Activated CD4-positive, alpha-beta T cell treated with anti-CD3 and anti-CD28 coated beads, Interleukin-2, amount 50 U/mL, for 16 hours (primary cell): ENCODE measurements at regions not wholly inside any gene's neighbourhood (a gene's known extent, or its start where the extent isn't known, plus 50 kb on each side); places are given as distances from the start of the nearest gene placed in this dataset.
"Not testable (repeated sequence)": the region's sequence is repeated elsewhere in the genome, so short reads cannot be mapped to it uniquely, and the experiment has no call there.

Experiments used
- DNase-seq: peaks from one replicate; pipeline ENCODE4 v3.0.0-alpha.2; 2020

DNA sequence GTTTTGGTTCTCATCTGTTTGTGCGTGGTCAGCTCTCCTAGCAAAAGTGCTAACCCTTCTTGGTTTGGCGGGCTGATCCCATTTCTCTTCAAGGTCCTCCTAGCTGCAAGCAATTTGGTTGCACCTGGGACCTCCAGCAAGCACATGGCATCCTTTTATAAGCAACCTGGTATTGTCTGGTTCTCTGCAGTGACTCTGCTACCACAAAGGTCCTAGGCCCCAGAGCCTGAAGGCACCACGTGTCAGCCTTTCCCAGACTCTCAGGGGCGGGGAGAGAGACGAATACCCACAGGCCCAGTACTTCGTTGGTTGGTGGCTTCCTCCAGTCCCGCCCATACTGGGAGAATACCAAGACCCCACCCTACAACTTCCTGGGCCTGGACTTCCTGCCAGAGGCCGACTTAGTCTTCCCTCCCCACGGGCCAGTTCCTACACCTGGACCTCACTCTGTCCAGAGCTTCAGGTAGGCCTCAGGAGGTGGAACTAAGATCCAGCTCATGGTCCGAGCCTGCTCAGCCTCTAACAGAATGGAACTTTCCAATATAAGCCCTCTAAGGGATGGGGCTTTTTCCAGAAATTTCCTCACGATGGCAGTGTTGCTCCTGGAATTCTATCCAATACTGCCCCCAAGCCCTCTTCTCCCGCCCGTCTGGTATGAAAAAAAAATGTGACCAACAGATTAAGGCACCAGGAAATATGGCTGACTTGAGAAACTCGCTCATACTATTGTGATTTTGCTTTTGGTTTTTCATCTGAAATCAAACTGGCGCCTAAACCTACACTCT, 192.5 kb upstream of the STK26 start:
- DNase-seq, result peak; percentile 85

DNA sequence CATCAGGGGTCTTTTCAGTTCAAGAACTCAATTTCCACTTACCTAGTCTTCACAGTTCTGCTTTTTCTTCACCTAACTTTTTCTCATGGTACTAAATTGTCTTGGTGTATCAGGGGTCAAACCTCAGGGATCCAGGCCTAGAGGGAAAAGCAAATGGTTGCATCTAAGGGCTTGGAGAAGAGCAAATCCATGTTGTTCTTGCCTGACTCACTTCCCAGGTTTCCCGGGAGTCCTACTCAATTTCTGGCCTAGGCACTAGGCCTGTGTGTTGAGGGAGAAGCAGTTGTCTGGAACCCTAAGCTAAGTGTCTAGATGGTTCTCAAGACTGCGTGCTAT, 191.9 kb upstream of the STK26 start:
- DNase-seq, result no peak

DNA sequence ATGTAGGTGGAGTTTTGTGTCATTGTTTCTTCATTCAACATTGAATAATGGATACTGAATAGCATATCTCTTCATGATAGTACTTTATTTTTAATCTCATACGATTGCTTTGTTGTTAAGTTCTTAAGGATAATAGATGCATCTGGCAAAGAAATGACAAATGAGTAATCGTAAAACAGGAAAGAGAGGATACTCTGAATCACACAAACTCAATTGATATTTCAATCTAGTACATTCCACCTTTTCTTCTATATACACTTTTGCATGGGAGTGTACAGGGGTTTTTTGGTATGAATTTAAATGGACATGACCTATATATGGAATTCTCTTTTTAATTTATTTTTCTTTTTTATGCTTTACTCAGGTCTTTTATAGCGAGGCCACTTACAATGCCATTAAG, 186.9 kb upstream of the STK26 start:
- no peak for DNase-seq

DNA sequence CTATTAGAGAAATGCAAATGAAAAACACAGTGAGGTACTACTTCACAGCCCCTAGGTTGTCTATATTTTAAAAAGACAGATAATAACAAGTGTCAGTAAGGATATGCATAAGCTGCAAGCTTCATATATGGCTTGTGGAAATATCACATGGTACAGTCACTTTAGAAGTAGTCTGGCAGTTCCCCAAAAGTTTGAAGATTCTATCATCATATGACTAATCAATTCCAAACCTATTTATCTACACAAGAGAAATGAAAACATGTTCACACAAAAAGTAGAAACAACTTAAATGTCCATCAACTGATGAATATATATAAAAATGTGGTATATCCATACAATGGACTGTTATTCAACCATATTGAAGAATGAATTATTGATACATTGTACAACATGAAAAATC, 185.8 kb upstream of the STK26 start:
- DNase-seq, result no peak

DNA sequence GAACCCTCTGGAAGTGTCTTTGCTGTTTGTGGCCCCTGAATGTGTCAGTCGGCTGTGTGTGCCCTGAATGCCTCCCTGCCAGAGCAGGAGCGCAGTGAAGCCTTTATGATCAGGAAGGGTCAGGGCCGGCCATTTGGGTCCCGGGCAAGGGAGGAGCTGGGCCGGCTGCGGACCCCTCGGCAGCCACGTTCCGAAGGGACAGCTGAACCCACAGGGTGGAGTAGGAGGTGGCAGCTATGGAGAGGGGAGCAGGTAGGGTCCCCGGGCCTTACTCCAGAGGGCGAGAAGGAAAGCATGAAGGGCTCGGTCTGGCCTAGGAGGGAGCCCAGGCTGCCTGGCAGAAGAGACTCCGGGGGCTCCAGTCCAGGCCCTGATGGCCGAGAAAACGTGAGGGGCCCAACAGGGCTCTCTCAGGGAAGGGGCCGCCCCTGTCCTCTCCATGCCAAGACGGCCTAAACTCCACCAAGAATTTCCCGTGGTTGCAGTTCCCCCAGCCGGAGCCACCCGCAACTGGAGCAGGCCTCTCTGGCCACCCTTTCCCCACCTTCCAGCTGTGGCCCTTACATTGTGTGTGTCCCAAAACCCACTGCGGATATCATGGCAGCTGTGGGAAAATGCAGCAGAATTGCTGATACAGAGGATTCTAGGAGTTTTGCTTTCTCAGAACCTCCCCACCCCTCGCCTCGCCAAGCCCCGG, 182.2 kb upstream of the STK26 start:
- DNase-seq, result no peak

DNA sequence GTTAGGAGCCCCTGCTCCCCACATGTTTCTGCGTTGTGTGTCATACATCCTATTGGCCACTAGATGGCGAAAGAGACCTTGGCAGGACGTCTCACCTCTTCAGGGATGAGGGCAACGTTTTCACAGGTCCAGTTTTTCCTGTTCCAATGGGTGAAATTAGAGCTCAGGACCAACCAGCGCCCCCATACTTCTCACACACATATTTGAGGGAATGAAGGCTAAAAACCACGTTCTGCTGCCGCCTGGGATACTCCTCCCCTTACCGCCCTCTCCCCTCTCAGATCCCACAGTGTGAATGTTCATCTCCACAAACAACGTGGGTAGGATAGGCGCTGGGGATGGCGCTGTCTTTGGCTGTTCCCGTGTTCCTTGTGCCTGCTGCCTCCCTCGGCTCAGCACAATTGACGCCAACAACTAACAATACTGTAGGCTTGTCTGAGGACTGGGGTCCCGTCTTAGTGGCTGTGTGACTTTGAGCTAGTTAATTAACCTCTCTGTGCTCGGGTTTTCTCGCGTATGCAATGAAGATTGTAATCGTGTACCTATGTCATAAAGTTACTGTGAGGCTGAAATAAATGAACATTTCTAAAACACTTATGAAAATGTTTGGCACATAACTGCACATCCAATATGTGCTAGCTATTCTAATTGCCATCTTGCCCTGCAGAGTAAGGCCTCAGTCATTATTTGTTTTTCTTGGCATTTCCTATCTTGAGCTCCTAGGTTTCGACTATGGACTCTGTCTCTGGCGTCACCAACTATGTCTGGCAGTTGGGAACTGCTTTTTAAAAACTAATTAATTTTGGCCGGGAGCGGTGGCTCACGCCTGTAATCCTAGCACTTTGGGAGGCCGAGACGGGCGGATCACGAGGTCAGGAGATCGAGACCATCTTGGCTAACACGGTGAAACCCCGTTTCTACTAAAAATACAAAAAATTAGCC, 181.3 kb upstream of the STK26 start:
- peak; percentile 65 for DNase-seq

DNA sequence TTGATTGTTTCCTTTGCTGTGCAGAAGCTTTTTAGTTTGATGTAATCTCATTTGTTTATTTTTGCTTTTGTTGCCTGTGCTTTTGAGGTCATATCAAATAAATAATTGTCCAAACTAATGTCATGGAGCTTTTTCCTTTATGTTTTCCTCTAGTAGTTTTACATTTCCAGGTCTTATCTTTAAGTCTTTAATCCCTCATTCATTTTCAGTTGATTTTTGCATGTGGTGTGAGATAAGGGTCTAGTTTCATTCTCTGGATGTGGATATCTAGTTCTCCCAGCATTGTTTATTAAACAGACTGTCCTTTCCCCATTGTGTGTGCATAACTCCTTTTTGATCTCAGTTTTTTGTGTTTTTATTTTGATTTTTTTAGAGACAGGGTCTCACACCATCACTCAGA, 179.1 kb upstream of the STK26 start:
- DNase-seq, result no peak

DNA sequence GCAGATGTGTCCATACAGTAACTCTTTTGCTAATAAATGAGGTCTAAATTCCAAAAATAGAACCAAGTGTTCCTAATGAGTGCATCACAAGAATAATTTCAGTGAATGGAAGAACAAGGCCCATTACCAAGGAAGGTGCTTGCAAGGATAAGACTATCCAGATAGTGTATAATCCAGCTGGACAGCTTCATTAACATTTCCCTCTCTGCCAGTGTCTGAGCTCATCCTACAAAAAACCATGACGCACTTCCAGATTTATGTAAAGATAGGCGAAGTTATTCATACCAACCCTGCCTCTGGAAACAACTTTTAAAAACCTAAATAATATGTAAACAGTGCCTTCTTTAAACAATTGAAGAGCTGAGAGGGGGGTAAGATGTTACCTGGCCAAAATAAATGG, 177.9 kb upstream of the STK26 start:
- DNase-seq, result no peak

DNA sequence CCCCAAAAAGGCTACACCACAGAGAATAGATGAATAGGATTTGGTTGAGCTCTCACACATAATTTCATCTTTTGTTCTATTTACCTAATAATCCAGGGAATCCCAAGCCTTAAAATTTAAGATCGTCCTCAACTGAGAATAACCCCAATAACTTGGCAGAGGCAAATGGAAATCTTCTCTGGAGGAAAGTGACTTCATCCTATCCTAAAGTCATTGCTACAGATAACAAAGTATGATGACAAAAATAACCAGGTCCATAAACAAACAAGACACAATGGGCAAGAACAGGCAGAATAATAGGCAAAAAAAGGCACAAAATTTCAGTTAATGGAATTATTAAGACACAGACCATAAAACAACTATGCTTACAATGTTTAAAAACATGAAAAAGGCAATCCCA, 177.3 kb upstream of the STK26 start:
- DNase-seq, result no peak

DNA sequence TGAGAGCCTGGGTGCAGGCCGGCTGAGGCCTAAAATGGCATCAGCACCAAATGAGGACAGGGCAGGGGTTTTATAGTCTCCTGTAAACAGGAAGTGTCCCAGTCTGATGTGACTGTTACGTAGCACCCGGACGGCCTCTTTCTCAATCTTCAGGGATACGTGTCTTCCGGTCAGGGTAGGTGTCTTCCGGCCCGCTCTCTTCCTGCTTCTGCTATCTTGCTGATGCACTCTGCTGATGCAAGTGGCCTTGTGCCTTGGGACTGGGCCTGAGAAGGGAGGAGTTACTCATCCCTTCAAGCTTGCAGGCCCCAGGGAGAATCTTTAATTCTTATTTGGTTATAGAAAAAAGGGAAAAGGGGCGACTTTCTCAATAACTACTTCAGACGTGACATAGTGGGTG, 172.1 kb upstream of the STK26 start:
- DNase-seq, result not testable (repeated sequence)

DNA sequence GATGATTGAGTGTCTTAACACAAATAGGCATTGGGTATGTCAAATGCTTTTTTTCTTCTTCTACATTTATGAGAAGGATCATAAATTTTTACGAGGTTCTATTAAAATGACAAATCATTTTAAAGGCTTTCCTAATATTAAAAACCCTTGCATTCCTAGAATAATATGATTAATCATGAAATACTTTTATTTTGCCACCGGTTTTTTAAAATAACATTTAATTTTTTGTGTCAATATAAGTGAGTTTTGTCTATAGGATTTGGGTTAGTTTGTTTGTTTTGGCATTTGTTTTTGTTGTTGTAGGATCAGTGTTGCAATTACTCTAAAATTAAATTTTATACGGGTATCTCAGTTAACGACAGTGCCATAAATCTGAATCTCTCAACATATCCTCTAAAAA, 169.7 kb upstream of the STK26 start:
- DNase-seq, result no peak

DNA sequence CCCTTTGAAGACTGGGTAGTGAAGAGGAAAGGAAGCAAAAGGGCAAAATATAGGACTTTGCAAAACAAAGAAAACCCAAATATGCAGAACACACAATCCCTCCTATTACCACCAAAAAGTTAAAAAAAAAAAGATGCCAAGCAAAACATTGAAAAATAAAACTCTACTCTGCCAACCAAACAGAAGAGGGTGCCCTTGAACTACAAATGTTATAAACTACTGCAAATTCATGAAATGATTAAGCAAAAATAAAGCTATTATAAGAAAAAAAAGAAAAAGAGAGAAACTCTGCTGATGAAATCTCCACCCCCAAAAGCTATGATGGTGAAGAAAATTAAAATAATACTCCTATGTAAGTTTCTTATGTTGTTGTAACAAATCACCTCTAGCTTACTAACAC, 168.5 kb upstream of the STK26 start:
- no peak for DNase-seq

DNA sequence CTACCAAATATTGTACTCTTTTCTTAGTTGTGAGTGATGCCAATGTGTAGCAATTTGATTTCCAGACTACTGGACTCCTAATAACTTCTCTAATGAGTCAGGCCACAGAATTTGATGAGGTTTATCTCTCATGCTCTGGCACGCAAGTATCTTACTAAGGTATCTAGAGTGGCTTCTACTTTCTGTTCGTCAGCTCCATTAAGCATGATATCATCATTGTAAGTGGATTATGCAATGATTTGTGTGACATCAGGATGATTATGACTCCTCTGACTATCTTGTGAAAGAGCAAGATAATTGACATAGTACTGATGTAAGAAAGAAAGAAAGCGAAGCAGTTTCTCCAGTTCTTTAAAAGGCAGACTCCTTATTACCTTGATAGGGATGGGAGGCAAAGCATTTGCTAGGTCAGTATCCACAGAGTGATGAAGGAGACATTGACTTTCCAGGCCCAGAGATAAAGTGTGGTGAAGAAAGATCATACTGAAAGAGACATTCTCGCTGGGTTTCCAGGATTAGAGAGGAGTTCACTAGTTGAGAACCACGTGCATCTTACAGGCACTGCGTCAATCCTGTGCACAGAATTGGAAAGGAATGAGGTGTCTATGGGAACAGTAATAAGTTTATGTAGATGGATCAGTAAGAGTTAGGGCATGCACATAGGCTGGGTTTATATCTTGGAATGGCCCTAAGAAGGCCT, 161.9 kb upstream of the STK26 start:
- DNase-seq, result no peak

DNA sequence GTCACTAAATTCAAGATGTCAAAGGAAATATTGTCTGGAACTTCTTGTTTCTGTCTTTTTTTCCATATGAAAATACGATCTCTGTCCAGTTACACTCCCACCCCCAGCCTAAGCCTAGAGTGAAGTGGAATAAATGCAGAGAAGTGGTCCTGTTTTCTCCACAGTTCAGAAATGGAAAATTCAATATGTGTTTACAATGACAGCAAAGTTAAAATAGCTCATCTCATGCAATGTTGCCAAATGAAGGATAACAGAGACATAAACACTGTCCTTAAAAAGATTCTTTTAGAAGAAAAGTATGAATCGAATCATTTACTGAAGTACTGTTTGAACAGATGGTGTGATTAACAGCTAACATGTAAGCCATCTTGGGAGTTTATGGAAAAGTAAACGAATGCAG, 160.8 kb upstream of the STK26 start:
- no peak for DNase-seq

DNA sequence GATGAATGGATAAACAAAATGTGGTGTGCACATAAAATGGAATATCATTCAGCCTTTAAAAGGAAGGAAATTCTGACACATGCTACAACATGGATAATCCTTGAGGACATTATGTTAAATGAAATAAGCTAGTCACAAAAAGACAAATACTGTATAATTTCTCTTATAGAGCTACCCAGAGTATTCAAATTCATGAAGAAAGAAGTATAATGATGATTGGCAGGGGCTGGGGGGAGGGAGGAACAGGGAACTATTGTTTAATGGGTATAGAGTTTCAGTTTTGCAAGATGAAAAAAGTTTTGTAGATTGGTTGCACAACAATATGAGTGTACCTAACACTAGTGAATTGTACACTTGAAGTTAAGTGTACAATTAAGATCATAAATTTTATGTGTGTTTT, 153.9 kb upstream of the STK26 start:
- no peak for DNase-seq

DNA sequence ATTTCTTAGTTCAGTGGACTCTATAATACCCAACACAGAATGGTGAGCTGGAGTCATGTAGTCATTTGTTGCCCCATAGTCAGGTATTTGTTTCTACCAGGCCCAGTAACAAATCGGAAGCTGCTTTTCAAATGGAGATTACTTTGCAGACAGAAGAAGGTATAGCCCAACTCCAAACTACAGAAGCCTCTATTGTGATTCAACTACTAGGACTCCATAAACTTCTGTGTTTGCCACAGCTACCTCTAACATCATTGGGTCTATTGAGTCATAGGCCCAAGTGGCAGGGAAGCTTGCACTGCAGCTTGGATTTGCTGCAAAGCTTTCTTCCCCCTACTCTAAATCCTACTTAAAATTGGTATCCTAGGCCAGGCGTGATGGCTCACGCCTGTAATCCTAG, 148.8 kb upstream of the STK26 start:
- DNase-seq, result no peak

DNA sequence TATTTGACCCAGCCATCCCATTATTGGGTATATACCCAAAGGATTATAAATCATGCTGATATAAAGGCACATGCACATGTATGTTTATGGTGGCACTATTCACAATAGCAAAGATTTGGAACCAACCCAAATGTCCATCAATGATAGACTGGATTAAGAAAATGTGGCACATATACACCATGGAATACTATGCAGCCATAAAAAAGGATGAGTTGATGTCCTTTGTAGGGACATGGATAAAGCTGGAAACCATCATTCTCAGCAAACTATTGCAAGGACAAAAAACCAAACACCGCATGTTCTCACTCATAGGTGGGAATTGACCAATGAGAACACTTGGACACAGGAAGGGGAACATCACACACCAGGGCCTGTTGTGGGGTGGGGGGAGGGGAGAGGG, 147.3 kb upstream of the STK26 start:
- DNase-seq, result not testable (repeated sequence)

DNA sequence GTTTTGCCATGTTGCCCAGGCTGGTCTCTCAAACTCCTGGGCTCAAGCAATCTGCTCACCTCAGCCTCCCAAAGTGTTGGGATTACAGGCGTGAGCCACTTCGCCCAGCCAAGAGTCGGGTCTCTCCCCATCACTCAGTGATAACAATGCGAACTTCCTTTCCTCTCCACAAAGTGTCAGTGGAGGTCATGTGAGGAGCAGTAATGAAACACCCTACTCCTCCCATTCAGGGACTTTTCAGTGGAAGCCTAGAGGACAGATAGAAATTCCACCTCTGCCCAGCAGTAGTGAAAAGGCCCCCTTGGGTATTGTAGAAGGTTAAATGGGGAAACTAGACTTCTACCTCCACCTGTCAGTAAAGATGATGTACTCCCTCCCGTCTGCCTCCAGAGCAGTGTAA, 141.9 kb upstream of the STK26 start:
- no peak for DNase-seq

DNA sequence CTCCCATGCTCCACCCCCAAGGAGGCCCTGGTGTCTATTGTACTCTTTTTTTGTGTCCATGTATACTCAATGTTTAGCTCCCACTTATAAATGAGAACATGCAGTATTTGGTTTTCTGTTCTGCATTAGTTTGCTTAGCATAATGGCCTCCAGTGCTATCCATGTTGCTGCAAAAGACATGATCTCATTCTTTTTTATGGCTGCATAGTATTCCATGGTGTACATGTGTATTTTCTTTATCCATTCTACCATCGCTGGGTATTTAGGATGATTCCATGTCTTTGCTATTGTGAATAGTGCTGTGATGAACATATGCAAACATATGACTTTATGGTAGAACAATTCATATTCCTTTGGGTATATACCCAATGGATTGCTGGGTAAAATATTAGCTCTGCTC, 138.1 kb upstream of the STK26 start:
- DNase-seq, result not testable (repeated sequence)

DNA sequence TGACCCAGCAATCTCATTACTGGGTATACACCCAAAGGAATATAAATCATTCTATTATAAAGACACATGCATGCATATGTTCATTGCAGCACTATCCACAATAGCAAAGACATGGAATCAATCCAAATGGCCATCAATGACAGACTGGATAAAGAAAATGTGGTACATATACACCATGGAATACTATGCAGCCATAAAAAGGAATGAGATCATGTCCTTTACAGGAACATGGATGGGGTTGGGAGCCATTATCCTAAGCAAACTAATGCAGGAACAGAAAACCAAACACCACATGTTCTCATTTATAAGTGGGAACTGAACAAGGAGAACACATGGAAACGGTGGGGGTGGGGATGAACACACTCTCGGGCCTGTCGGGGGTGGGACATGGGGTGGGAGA, 129.2 kb upstream of the STK26 start:
- not testable (repeated sequence) for DNase-seq

DNA sequence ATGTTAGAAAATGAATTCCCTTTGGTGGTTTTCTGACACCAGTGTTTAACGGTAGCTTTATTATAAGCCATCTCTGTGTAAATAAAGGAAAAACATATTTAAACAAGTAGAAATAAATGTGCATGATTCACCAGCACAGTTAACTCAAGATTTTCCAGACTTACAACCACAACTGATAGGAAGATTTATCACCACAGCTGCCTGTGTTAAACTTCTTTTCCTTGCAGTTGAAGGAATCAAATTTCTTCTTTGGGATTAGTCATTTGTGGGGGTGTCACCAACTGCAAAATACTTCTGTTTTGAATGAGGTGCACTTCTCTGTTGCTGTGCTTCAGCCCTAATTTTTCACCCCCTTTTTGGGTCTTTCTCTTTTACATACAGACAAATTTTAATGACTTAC, 128.1 kb upstream of the STK26 start:
- no peak for DNase-seq

DNA sequence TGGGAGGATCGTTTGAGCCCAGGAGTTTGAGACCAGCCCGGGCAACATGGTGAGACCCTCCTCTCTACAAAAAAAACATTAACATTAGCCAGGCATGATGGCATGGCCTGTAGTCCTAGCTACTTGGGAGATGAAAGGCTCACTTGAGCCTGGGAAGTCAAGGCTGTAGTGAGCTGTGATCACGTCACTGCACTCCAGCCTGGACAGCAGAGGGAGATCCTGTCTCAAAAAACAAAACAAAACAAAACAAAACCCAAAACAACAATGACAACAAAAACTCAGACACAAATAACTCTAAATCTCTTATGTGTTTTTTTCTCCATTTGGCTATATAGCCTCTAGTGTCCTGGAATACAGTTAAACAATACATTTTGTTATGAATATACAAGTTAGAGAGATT, 127.3 kb upstream of the STK26 start:
- DNase-seq, result no peak

DNA sequence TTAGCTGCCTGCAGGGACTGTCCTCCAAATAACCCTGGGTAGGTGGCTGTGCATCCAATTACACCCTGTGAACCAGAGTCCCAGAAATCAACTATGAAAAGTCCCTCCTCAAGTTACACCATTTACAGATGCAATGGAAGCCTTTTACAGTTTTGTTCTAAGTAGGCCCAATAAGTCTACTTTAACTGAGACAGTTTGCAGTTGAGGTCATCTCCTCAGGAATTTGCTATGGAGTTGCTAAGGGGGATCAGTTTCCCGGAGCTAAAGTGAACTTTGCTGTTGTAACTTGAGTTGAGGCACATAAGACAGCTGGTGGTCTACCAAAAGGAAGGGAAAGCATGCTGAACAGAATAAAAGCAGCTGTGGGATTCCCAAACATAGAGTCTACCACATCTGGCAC, 121.6 kb upstream of the STK26 start:
- no peak for DNase-seq
